Right hindlimb (tissue), 1 donor: ENCODE measurements at regions not wholly inside any gene's neighbourhood (a gene's known extent, or its start where the extent isn't known, plus 50 kb on each side); places are given as distances from the start of the nearest gene placed in this dataset.
"Not testable (repeated sequence)": the region's sequence is repeated elsewhere in the genome, so short reads cannot be mapped to it uniquely, and the experiment has no call there.

Experiments
- DNase-seq: peaks from one replicate; pipeline ENCODE4 v3.0.0-alpha.2; 2018

- DNase-seq = no peak
These were observed 60.9 kb upstream of the LANCL2 start for GRCh38 chr7:55304018-55304762.

DNA sequence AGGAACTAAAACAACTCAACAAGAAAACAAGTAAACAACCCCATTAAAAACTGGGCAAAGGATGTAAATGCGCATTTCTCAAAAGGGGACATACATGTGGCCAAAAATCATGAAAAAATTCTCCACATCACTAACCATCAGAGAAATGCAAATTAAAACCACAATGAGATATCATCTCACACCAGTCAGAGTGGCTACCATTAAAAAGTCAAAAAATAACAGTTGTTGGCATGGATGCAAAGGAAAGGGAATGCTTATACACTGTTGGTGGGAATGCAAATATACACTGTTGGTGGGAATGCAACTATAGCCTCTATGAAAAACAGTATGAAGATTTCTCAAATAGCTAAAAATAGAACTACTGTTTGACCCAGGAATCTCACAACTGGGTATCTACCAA, 60.0 kb upstream of the LANCL2 start:
- no peak for DNase-seq

DNA sequence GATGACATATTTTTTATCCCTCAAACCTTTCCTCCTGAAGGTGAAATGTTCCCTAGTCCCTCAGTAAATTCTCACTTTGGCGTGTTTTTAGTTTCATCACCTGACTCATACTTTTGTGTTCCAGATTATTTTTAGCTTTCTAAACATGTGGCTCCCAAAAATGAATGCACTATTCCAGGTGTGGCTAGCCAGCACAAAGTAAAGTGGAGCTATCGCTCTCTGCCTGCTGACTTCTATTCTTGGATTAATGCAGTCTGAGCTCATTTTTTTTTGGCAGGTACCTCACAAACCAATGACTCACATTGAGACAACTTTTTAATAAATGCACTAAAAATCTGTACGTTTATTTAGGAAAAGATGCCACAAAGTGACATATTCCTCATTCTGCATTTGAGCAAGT, 58.8 kb upstream of the LANCL2 start:
- DNase-seq = no peak

- DNase-seq = no peak
These were observed 57.8 kb upstream of the LANCL2 start for GRCh38 chr7:55307123-55307916.

DNA sequence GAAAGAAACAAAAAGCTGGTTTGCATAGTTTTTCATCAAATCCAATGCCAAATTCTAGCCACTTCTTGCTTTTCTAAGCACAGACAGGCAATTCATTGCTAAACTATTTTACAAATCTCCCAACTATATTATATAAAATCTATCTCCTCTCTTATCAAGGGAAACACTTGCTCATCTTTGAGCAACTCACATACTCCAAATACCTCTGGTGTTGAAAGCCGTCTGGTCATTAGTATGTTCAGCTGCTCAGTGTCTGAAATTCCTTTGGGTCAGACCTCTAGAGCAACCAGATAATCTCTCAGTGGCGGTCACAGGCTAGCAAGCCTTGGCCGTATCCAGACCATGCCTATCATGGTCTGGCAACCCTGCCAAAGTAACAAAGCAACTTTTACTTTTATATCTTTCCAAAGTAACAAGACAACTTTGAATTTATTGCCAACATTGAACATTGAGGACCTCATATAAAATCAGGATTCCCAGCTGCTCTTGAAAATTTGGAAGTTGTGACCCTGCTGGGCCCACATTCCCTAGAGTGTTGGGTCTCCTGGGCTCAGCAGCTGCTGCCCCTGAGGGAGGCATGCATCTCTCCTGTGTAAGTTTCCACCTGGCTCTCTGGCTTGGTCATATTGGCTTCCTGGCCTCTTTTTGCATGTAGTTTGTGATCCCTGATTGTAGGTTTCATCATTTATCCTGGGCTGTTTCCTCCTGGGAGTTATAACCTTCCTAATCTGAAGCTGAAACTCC, 56.8 kb upstream of the LANCL2 start:
- no peak for DNase-seq

- DNase-seq = no peak
These were observed 55.8 kb upstream of the LANCL2 start for GRCh38 chr7:55309040-55309991.

DNA sequence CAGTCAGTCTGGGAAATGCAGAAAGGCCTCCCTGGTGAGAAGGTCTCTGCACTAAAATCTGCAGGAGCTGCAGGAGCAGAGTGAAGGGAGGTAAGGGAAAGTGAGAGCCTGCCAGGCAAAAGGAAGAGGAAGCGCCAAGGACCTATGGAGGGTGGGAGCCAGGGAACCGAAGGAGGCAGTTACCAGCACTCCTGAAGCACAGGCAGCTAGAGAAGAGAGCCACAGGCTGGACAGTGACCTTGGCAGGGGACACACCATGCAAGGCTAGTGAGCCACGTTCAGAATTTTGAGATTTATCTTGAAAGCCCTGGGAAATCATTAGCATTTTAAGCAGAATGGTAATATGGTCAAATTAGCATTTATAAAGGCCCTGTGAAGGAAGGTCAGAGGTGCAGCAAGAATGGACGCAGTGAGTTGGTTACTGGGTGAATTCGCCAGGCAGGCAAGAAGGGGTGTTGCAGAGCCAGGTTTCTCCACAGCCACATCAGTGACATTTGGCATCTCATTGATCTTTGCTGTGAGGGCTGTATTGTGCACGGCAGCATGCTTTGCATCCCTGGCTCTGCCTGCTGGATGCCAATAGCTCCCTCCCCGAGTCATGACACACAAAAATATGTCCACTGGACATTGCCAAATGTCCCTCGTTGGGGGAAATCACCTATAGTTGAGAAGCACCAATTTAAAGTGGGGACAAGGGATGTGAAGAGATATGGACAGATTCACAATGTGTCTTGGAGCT, 54.7 kb upstream of the LANCL2 start:
- DNase-seq = no peak

DNA sequence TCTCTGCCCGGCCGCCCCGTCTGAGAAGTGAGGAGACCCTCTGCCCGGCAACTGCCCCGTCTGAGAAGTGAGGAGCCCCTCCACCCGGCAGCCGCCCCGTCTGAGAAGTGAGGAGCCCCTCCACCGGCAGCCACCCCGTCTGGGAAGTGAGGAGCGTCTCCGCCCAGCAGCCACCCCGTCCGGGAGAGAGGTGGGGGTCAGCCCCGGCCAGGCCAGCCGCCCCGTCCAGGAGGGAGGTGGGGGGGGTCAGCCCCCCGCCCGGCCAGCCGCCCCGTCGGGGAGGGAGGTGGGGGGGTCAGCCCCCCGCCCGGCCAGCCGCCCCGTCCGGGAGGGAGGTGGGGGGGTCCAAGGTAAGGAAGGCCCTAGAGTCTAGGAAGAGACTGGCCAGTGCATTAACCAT, 53.2 kb upstream of the LANCL2 start:
- not testable (repeated sequence) for DNase-seq

DNA sequence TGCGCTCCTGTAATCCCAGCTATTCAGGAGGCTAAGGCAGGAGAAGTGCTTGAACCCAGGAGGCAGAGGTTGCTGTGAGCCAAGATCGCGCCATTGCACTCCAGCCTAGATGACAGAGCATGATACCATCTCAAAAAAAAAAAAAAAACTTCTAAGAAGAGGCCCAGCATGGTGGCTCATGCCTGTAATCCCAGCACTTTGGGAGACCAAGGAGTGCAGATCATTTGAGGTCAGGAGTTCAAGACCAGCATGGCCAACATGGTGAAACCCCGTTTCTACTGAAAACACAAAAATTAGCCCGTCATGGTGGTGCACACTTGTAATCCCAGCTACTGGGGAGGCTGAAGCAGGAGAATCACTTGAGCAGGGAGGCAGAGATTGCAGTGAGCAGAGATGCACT, 51.5 kb upstream of the LANCL2 start:
- DNase-seq = not testable (repeated sequence)

GRCh38 chr7:55314967-55315366, 50.2 kb upstream of the LANCL2 start:
- DNase-seq = no peak
